ENCODE measurements at regions not wholly inside any gene's neighbourhood (a gene's known extent, or its start where the extent isn't known, plus 50 kb on each side); places are given as distances from the start of the nearest gene placed in this dataset.

DNA sequence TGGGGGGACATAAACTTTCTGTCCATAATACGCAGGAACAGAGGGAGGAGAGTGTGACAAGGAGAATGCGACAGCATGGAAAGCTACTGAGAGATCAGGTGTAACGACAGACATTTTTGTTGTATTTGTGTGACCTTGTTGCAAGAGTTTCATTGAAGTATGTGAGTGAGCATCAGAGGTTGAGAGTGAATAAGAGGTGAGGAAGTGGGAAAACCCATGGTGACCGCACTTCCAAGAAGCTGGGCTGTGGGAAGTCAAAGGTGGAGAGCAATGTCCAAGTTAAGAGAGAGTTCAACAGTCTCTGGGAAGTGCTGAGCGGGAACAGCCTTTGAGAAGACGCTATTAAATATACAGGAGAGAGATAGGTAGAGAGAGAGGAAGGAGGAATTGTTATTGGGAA, 76.4 kb upstream of the PGRMC2 start:
- H2AFZ ChIP-seq (ENCODE audit: insufficient read depth, low read depth, low read length, poor library complexity, severe bottlenecking), result no peak overlapping the region
- ATAC-seq (ENCODE audit: low read depth) (no peak), DNase-seq (no peak)
- peaks cover 0 to 2% (median 0%) of the 10 kb centered on the region in 3 donors for H3K9me3 ChIP-seq (ENCODE audit: control extremely low read depth in 1 of 3, control insufficient read depth in 2 of 3, insufficient read depth in 1 of 3, low read length in 2 of 3)
- intact Hi-C loops (cut with micrococcal nuclease), result no loop called here
- no peak overlapping the region for H3K27ac ChIP-seq (ENCODE audit: low read length in 2 of 2)
- H3K4me1 Mint-ChIP-seq, result no peaks in the 10 kb centered on the region
- CTCF ChIA-PET, result no interaction called here
- no peaks in the 10 kb centered on the region for H3K79me2 ChIP-seq (ENCODE audit: control insufficient read depth, insufficient read depth, low read length)
- 97% methylated on average over 6 of the region's 6 CpGs for WGBS (ENCODE audit: insufficient coverage)
- H3K4me1 ChIP-seq (ENCODE audit: control insufficient read depth in 2 of 2, insufficient read depth in 2 of 2, low read length in 2 of 2), result no peaks in the 10 kb centered on the region
- no peak overlapping the region for H3K27ac Mint-ChIP-seq
- POLR2A ChIA-PET, result no interaction called here
- H3K9ac ChIP-seq (ENCODE audit: low read length), result no peak overlapping the region
- no peak overlapping the region for H3K4me2 ChIP-seq (replicated peaks; ENCODE audit: low read depth, low read length, poor library complexity, severe bottlenecking)
- no peak for TF ChIP-seq CTCF (IDR thresholded peaks at IDR 0.05)
- no peaks in the 10 kb centered on the region for H3K27me3 Mint-ChIP-seq
- H3K9me3 Mint-ChIP-seq (ENCODE audit: insufficient read depth), result no peaks in the 10 kb centered on the region
- H4K20me1 ChIP-seq (ENCODE audit: control insufficient read depth, insufficient read depth, low read length, poor library complexity, severe bottlenecking), result no peaks in the 10 kb centered on the region
- no peak overlapping the region for H3K4me3 ChIP-seq (ENCODE audit: control extremely low read depth in 1 of 5, extremely low read depth in 1 of 5, insufficient read depth in 1 of 5, low read depth in 2 of 5, low read length in 4 of 5)
- no peaks in the 10 kb centered on the region for H3K27me3 ChIP-seq (replicated peaks in 1 of 4; ENCODE audit: control extremely low read depth in 1 of 4, control insufficient read depth in 3 of 4, insufficient read depth in 4 of 4, low read length in 3 of 4)
- H3K36me3 ChIP-seq (replicated peaks in 1 of 2; ENCODE audit: control extremely low read depth in 1 of 2, control insufficient read depth in 1 of 2, extremely low read depth in 1 of 2, insufficient read depth in 2 of 2, low read length in 1 of 2), result no peaks in the 10 kb centered on the region
- H3K4me3 Mint-ChIP-seq, result no peak overlapping the region

GRCh38 chr4:128362760-128363159, 75.1 kb upstream of the PGRMC2 start:
- TF ChIP-seq CTCF (IDR thresholded peaks at IDR 0.05) (no peak), EZH2 (IDR thresholded peaks at IDR 0.05; ENCODE audit: borderline replicate concordance, insufficient read depth, low read depth, low read length, poor library complexity, severe bottlenecking) (no peak)
- Histone ChIP-seq H3K27me3 (replicated peaks in 1 of 4; ENCODE audit: control extremely low read depth in 1 of 4, control insufficient read depth in 3 of 4, insufficient read depth in 4 of 4, low read length in 3 of 4) (no peaks in the 10 kb centered on the region), H3K27ac (ENCODE audit: low read length in 2 of 2) (no peak overlapping the region), H3K9me3 (ENCODE audit: control extremely low read depth in 1 of 3, control insufficient read depth in 2 of 3, insufficient read depth in 1 of 3, low read length in 2 of 3) (no peaks in the 10 kb centered on the region), H3K4me2 (replicated peaks; ENCODE audit: low read depth, low read length, poor library complexity, severe bottlenecking) (no peak overlapping the region), H3K79me2 (ENCODE audit: control insufficient read depth, insufficient read depth, low read length) (no peaks in the 10 kb centered on the region), H3K9ac (ENCODE audit: low read length) (no peak overlapping the region), H4K20me1 (ENCODE audit: control insufficient read depth, insufficient read depth, low read length, poor library complexity, severe bottlenecking) (no peaks in the 10 kb centered on the region), H3K4me1 (ENCODE audit: control insufficient read depth in 2 of 2, insufficient read depth in 2 of 2, low read length in 2 of 2) (no peaks in the 10 kb centered on the region), H3K36me3 (replicated peaks in 1 of 2; ENCODE audit: control extremely low read depth in 1 of 2, control insufficient read depth in 1 of 2, extremely low read depth in 1 of 2, insufficient read depth in 2 of 2, low read length in 1 of 2) (no peaks in the 10 kb centered on the region), H3K4me3 (ENCODE audit: control extremely low read depth in 1 of 5, extremely low read depth in 1 of 5, insufficient read depth in 1 of 5, low read depth in 2 of 5, low read length in 4 of 5) (no peak overlapping the region), H2AFZ (ENCODE audit: insufficient read depth, low read depth, low read length, poor library complexity, severe bottlenecking) (no peak overlapping the region)
- Mint-ChIP-seq H3K4me3 (no peak overlapping the region), H3K9me3 (ENCODE audit: insufficient read depth) (no peaks in the 10 kb centered on the region), H3K4me1 (no peaks in the 10 kb centered on the region), H3K27me3 (no peaks in the 10 kb centered on the region), H3K27ac (no peak overlapping the region)
- ChIA-PET CTCF (no interaction called here), POLR2A (no interaction called here)
- intact Hi-C loops (cut with micrococcal nuclease), result no loop called here
- DNase-seq (no peak), ATAC-seq (ENCODE audit: low read depth) (no peak)
- 96% methylated on average over 1 of the region's 1 CpG for WGBS (ENCODE audit: insufficient coverage)
